CD4-positive, CD25-positive, alpha-beta regulatory T cell (primary cell): ENCODE measurements at regions not wholly inside any gene's neighbourhood (a gene's known extent, or its start where the extent isn't known, plus 50 kb on each side); places are given as distances from the start of the nearest gene placed in this dataset.

Experiments used
- ATAC-seq, 2 donors: fragments of 150-1000 bp; cut with Tn5 transposase; one replicate each; pipeline ENCODE4 v1.10.0; 2021; ENCODE audit warnings: low read depth in 2 of 2, moderate number of reproducible peaks in 2 of 2, moderate library complexity in 1 of 2
- DNase-seq, 3 donors: peaks; one replicate each; pipeline versions ENCODE4 v3.0.0 to v3.0.0-alpha.2; 2012 to 2022; ENCODE audit warnings: mixed read lengths in 1 of 3
- H3K27ac ChIP-seq: one replicate; pipeline ENCODE4 v1.7.0; 2013; ENCODE audit warnings: mild to moderate bottlenecking, low read length; ENCODE audit not compliant: insufficient read depth, poor library complexity, severe bottlenecking
- H3K27me3 ChIP-seq: one replicate; pipeline ENCODE4 v1.7.0; 2013; ENCODE audit warnings: low read length; ENCODE audit not compliant: control insufficient read depth, insufficient read depth
- H3K36me3 ChIP-seq: one replicate; pipeline ENCODE4 v1.7.0; 2013; ENCODE audit warnings: mild to moderate bottlenecking, low read length, moderate library complexity; ENCODE audit not compliant: control insufficient read depth, insufficient read depth
- H3K4me1 ChIP-seq: 2 replicates; pipeline ENCODE4 v1.7.0; 2013; ENCODE audit warnings: mild to moderate bottlenecking, low read length; ENCODE audit not compliant: insufficient read depth, control insufficient read depth, poor library complexity, severe bottlenecking
- H3K4me3 ChIP-seq: one replicate; pipeline ENCODE4 v1.7.0; 2013; ENCODE audit warnings: low read depth, mild to moderate bottlenecking, low read length, moderate library complexity
- H3K9me3 ChIP-seq, 2 experiments: 1 replicate in 1 of 2; 2 replicates in 1 of 2; pipeline ENCODE4 v1.7.0; 2013; ENCODE audit warnings: low read length in 2 of 2, mild to moderate bottlenecking in 1 of 2, moderate library complexity in 1 of 2; ENCODE audit not compliant: control insufficient read depth in 2 of 2
- H3K27ac Mint-ChIP-seq, 3 donors: one replicate each; pipeline ENCODE4 v1.8.0; 2020 to 2022; ENCODE audit warnings: mild to moderate bottlenecking in 3 of 3, mixed read lengths in 3 of 3, moderate library complexity in 2 of 3
- H3K27me3 Mint-ChIP-seq: one replicate; pipeline ENCODE4 v1.8.0; 2022; ENCODE audit warnings: mild to moderate bottlenecking, mixed read lengths
- H3K36me3 Mint-ChIP-seq: one replicate; pipeline ENCODE4 v1.8.0; 2020; ENCODE audit warnings: mixed read lengths
- H3K4me1 Mint-ChIP-seq, 4 donors: one replicate each; pipeline ENCODE4 v1.8.0; 2020 to 2022; ENCODE audit warnings: mixed read lengths in 4 of 4, mild to moderate bottlenecking in 1 of 4
- H3K4me3 Mint-ChIP-seq, 4 donors: one replicate each; pipeline ENCODE4 v1.8.0; 2020 to 2022; ENCODE audit warnings: mild to moderate bottlenecking in 4 of 4, mixed read lengths in 4 of 4, moderate library complexity in 3 of 4
- H3K9me3 Mint-ChIP-seq, 7 donors: one replicate each; pipeline ENCODE4 v1.8.0; 2020 to 2022; ENCODE audit warnings: mixed read lengths in 7 of 7, mild to moderate bottlenecking in 3 of 7, moderate library complexity in 2 of 7

DNA sequence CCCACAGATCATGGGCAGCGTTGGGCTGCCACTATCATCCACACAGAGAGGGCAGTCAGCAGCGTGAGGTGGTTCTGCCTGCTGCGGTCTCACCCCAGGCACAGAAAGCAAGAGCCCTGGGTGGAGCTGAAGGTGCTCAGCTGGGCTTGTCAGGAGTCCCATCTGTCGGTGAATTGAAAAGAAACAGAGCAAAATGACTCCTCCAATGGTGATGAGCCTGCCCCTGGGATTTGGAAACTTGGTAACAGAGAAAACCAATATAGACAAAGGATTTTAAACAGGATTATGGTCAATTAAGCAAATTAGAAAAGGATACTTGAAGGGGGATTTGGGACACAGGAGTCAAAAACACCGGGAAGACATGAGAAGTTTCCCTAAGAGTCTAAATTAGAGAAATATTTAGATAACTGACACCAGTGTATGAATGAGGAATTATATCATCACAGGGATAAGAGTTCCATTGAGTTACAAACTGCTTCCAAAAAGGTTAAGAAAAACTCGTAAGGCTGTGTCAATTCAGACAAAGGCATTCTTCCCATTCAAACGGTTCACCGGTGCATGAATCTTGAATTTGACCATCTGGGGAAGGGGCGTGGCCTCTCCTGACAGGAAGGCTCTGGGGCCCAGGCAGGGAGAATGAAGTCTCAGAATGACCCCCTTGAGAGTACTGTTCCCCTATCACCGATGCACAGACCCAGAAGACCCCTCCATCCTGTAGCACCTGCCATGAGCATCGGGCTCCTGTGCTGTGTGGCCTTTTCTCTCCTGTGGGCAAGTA, 70.0 kb upstream of the PRSS58 start:
- Mint-ChIP-seq H3K36me3 (no peaks in the 10 kb centered on the region), H3K4me1 (peaks cover 0 to 21% (median 3%) of the 10 kb centered on the region in 4 donors), H3K27me3 (peaks cover 7% of the 10 kb centered on the region), H3K4me3 (peak overlapping the region in 3 of 4 donors; percentile 62 to 67 (median 67)), H3K27ac (peak overlapping the region; percentile 13 to 61 (median 16)), H3K9me3 (peaks cover 0 to 2% (median 0%) of the 10 kb centered on the region in 7 donors)
- DNase-seq (no peak), ATAC-seq (no peak)
- Histone ChIP-seq H3K36me3 (no peaks in the 10 kb centered on the region), H3K4me3 (peak overlapping the region; percentile 41), H3K9me3 (no peaks in the 10 kb centered on the region), H3K4me1 (no peaks in the 10 kb centered on the region), H3K27ac (peak overlapping the region; percentile 47), H3K27me3 (no peaks in the 10 kb centered on the region)

GRCh38 chr7:142323706-142324105, 65.8 kb upstream of the PRSS58 start:
- no peak for DNase-seq
- peaks cover 3% of the 10 kb centered on the region for H3K36me3 Mint-ChIP-seq
- Histone ChIP-seq H3K27ac (peak overlapping the region; percentile 52), H3K4me3 (no peak overlapping the region), H3K36me3 (no peaks in the 10 kb centered on the region), H3K4me1 (no peaks in the 10 kb centered on the region), H3K9me3 (no peaks in the 10 kb centered on the region), H3K27me3 (no peaks in the 10 kb centered on the region)
- peaks cover 0 to 31% (median 11%) of the 10 kb centered on the region in 4 donors for H3K4me1 Mint-ChIP-seq
- peak overlapping the region in 1 of 4 donors; percentile 61 for H3K4me3 Mint-ChIP-seq
- H3K9me3 Mint-ChIP-seq = no peaks in the 10 kb centered on the region
- peak overlapping the region; percentile 85 to 93 (median 89) for H3K27ac Mint-ChIP-seq
- no peak for ATAC-seq
- peaks cover 7% of the 10 kb centered on the region for H3K27me3 Mint-ChIP-seq

GRCh38 chr7:142321391-142321790, 63.5 kb upstream of the PRSS58 start:
- Mint-ChIP-seq H3K27ac (peak overlapping the region in 2 of 3 donors; percentile 90 to 91), H3K4me3 (peak overlapping the region; percentile 21 to 83 (median 66)), H3K4me1 (peaks cover 0 to 25% (median 9%) of the 10 kb centered on the region in 4 donors), H3K36me3 (peaks cover 3% of the 10 kb centered on the region), H3K9me3 (no peaks in the 10 kb centered on the region), H3K27me3 (peaks cover 4% of the 10 kb centered on the region)
- H3K36me3 ChIP-seq = no peaks in the 10 kb centered on the region
- no peaks in the 10 kb centered on the region for H3K9me3 ChIP-seq
- no peak for DNase-seq
- H3K27ac ChIP-seq = peak overlapping the region; percentile 54
- ATAC-seq = no peak
- H3K4me3 ChIP-seq = peak overlapping the region; percentile 8
- H3K27me3 ChIP-seq = peaks cover 2% of the 10 kb centered on the region
- no peaks in the 10 kb centered on the region for H3K4me1 ChIP-seq

- Mint-ChIP-seq H3K4me1 (peaks cover 0 to 25% (median 9%) of the 10 kb centered on the region in 4 donors), H3K27me3 (peaks cover 4% of the 10 kb centered on the region), H3K4me3 (peak overlapping the region; percentile 21 to 83 (median 66)), H3K36me3 (peaks cover 3% of the 10 kb centered on the region), H3K27ac (peak overlapping the region in 2 of 3 donors; percentile 91 to 94), H3K9me3 (no peaks in the 10 kb centered on the region)
- Histone ChIP-seq H3K27ac (peak overlapping the region; percentile 54), H3K36me3 (no peaks in the 10 kb centered on the region), H3K4me3 (peak overlapping the region; percentile 44), H3K27me3 (peaks cover 3% of the 10 kb centered on the region), H3K9me3 (no peaks in the 10 kb centered on the region), H3K4me1 (no peaks in the 10 kb centered on the region)
- no peak for ATAC-seq
- no peak for DNase-seq
Observed at GRCh38 chr7:142320883-142321282, 63.0 kb upstream of the PRSS58 start.

DNA sequence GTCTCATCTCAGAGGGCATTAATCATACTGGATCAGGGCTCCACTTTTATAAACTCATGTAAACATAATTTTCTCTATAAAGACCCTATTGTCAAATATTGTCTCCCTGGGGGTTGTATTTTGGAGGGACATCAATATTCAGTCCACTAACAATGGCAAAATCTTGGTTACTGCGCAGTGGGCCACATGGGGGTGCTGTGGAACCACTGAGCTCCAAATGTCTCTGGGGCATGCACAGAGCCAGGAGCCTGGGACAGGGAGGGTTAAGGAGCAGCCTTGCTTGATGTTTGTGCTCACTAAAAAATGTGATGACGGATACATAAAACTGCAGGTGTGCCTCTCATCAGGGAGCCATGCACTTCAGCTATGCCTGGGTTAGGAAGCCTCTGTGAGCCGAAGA, 62.1 kb upstream of the PRSS58 start:
- Histone ChIP-seq H3K4me3 (peak overlapping the region; percentile 44), H3K9me3 (no peaks in the 10 kb centered on the region), H3K36me3 (no peaks in the 10 kb centered on the region), H3K27ac (peak overlapping the region; percentile 54), H3K27me3 (peaks cover 3% of the 10 kb centered on the region), H3K4me1 (no peaks in the 10 kb centered on the region)
- no peaks in the 10 kb centered on the region for H3K9me3 Mint-ChIP-seq
- peaks cover 0 to 23% (median 8%) of the 10 kb centered on the region in 4 donors for H3K4me1 Mint-ChIP-seq
- peaks cover 9% of the 10 kb centered on the region for H3K27me3 Mint-ChIP-seq
- peak; percentile 64 to 68 for ATAC-seq
- peak overlapping the region; percentile 91 to 98 (median 94) for H3K27ac Mint-ChIP-seq
- peak; percentile 21 to 51 (median 48) for DNase-seq
- peak overlapping the region; percentile 53 to 89 (median 82) for H3K4me3 Mint-ChIP-seq
- H3K36me3 Mint-ChIP-seq = peaks cover 3% of the 10 kb centered on the region

- peaks cover 33% of the 10 kb centered on the region for H3K27me3 Mint-ChIP-seq
- no peaks in the 10 kb centered on the region for H3K4me1 ChIP-seq
- no peak for ATAC-seq
Observed at GRCh38 chr7:142314281-142314680, 56.4 kb upstream of the PRSS58 start.

DNA sequence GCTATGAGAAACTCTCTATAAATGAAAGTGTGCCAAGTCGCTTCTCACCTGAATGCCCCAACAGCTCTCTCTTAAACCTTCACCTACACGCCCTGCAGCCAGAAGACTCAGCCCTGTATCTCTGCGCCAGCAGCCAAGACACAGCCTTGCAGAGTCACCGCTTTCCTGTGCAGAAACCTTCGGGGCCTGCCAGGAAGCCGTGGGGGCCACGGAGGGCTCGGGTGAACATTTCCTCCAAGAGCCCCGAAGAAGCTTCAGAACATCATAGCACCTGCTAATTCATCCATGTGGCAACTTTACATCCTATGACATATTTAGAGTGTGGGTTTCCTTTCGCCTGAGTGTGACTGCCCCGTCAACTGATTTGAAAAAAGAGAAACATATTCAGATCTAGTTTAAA, 55.7 kb upstream of the PRSS58 start:
- Histone ChIP-seq H3K4me3 (no peak overlapping the region), H3K9me3 (no peaks in the 10 kb centered on the region), H3K36me3 (no peaks in the 10 kb centered on the region), H3K4me1 (no peaks in the 10 kb centered on the region), H3K27me3 (peaks cover 5% of the 10 kb centered on the region), H3K27ac (no peak overlapping the region)
- DNase-seq (peak in 1 of 3 donors; percentile 24), ATAC-seq (peak; percentile 67 to 71)
- Mint-ChIP-seq H3K4me3 (peak overlapping the region in 2 of 4 donors; percentile 34 to 53), H3K27me3 (peaks cover 33% of the 10 kb centered on the region), H3K27ac (peak overlapping the region; percentile 65 to 96 (median 66)), H3K36me3 (no peaks in the 10 kb centered on the region), H3K9me3 (peaks cover 0 to 5% (median 0%) of the 10 kb centered on the region in 7 donors), H3K4me1 (peaks cover 0 to 23% (median 5%) of the 10 kb centered on the region in 4 donors)

More at GRCh38 chr7:142314281-142314680, 56.4 kb upstream of the PRSS58 start:
- H3K4me3 Mint-ChIP-seq = no peak overlapping the region
- H3K9me3 ChIP-seq = no peaks in the 10 kb centered on the region
- H3K27ac ChIP-seq = no peak overlapping the region
- no peak overlapping the region for H3K27ac Mint-ChIP-seq
- H3K36me3 Mint-ChIP-seq = no peaks in the 10 kb centered on the region
- H3K27me3 ChIP-seq = peaks cover 5% of the 10 kb centered on the region
- H3K4me1 Mint-ChIP-seq = peaks cover 0 to 23% (median 5%) of the 10 kb centered on the region in 4 donors
- DNase-seq = no peak
- H3K36me3 ChIP-seq = no peaks in the 10 kb centered on the region
- H3K9me3 Mint-ChIP-seq = peaks cover 0 to under 1% (median 0%) of the 10 kb centered on the region in 7 donors
- H3K4me3 ChIP-seq = no peak overlapping the region
